ENCODE measurements at regions not wholly inside any gene's neighbourhood (a gene's known extent, or its start where the extent isn't known, plus 50 kb on each side); places are given as distances from the start of the nearest gene placed in this dataset.
"Not testable (repeated sequence)": the region's sequence is repeated elsewhere in the genome, so short reads cannot be mapped to it uniquely, and the experiment has no call there.

DNA sequence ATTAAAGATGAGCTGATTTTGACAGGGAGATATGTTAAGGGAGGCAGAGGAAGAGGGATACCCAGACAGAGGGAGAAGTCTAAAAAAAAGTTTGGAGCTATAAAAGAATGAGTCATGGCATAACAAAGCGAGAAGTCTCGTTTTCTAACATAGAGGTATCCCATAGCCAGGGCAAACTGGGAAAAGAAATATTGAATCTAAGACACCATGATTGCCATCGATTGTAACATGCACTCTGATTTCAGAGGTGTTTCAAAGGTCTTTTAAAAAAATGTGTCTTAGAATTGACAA is 110.7 kb downstream of the MDH1 start:
- intact Hi-C loops (cut with DNase I; ENCODE audit: low total_unique reads): loop anchor here (10.0 kb wide), 1 partner anchor 155 kb away; no protein-coding TSS in a partner anchor
- peaks cover 0 to 4% of the 10 kb centered on the region in 2 donors for H3K4me1 ChIP-seq
- H3K27ac ChIP-seq: peak overlapping the region; percentile 68 to 71
- no peaks in the 10 kb centered on the region for H3K9me3 ChIP-seq
- H3K27me3 ChIP-seq: no peaks in the 10 kb centered on the region
- no peaks in the 10 kb centered on the region for H3K36me3 ChIP-seq
- no peak for DNase-seq
- no peak for TF ChIP-seq POLR2A (IDR thresholded peaks at IDR 0.05)
- no peak for TF ChIP-seq CTCF (IDR thresholded peaks at IDR 0.05)
- H3K4me3 ChIP-seq: no peak overlapping the region

- Histone ChIP-seq H3K36me3 (no peaks in the 10 kb centered on the region), H3K27ac (no peak overlapping the region), H3K27me3 (no peaks in the 10 kb centered on the region), H3K9me3 (no peaks in the 10 kb centered on the region), H3K4me1 (peaks cover 0 to 4% of the 10 kb centered on the region in 2 donors), H3K4me3 (no peak overlapping the region)
- TF ChIP-seq POLR2A (IDR thresholded peaks at IDR 0.05) (no peak), CTCF (IDR thresholded peaks at IDR 0.05) (no peak)
- no peak for DNase-seq
- intact Hi-C loops (cut with DNase I; ENCODE audit: low total_unique reads): no loop called here
Measured at GRCh38 chr2:63700271-63700670, 111.5 kb downstream of the MDH1 start.

- Histone ChIP-seq H3K4me3 (no peak overlapping the region), H3K4me1 (peaks cover 0 to 4% of the 10 kb centered on the region in 2 donors), H3K9me3 (no peaks in the 10 kb centered on the region), H3K36me3 (no peaks in the 10 kb centered on the region), H3K27me3 (no peaks in the 10 kb centered on the region), H3K27ac (no peak overlapping the region)
- TF ChIP-seq CTCF (IDR thresholded peaks at IDR 0.05) (no peak), POLR2A (IDR thresholded peaks at IDR 0.05) (no peak)
- intact Hi-C loops (cut with DNase I; ENCODE audit: low total_unique reads): no loop called here
- no peak for DNase-seq
Measured at GRCh38 chr2:63701406-63701805, 112.6 kb downstream of the MDH1 start.

GRCh38 chr2:63706084-63706483 is 117.3 kb downstream of the MDH1 start:
- DNase-seq; intact Hi-C loops (cut with DNase I; ENCODE audit: low total_unique reads); H3K27ac ChIP-seq; H3K27me3 ChIP-seq; H3K4me3 ChIP-seq; H3K9me3 ChIP-seq; H3K36me3 ChIP-seq; H3K4me1 ChIP-seq: not testable (repeated sequence)

DNA sequence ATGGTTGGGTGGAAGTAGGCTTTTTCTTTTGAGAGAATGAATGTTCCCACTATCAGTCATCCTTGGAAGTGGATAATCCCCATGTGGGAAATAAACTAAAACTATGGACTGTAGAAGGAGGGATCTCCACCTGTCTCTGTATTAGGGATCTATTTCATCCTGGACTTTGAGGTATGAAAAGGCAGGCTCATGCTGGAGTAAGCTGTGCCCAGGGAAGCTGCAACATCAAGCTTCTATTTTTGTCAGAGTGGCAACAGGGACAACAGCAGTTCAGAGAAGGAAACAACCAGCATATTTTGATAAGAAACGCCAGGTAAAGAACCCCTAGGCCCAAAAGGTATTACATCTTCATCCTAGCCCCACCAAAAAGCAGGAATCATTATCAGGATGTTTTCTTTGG is 122.0 kb downstream of the MDH1 start:
- Histone ChIP-seq H3K9me3 (no peaks in the 10 kb centered on the region), H3K4me1 (no peaks in the 10 kb centered on the region), H3K27ac (no peak overlapping the region), H3K27me3 (no peaks in the 10 kb centered on the region), H3K4me3 (no peak overlapping the region), H3K36me3 (no peaks in the 10 kb centered on the region)
- intact Hi-C loops (cut with DNase I; ENCODE audit: low total_unique reads): no loop called here
- TF ChIP-seq CTCF (IDR thresholded peaks at IDR 0.05) (no peak), POLR2A (IDR thresholded peaks at IDR 0.05) (no peak)
- no peak for DNase-seq

- Histone ChIP-seq H3K36me3 (no peaks in the 10 kb centered on the region), H3K4me3 (no peak overlapping the region), H3K4me1 (no peaks in the 10 kb centered on the region), H3K9me3 (no peaks in the 10 kb centered on the region), H3K27ac (no peak overlapping the region), H3K27me3 (no peaks in the 10 kb centered on the region)
- no peak for DNase-seq
- intact Hi-C loops (cut with DNase I; ENCODE audit: low total_unique reads): no loop called here
- TF ChIP-seq POLR2A (IDR thresholded peaks at IDR 0.05): no peak
Measured at GRCh38 chr2:63712748-63713147, 124.0 kb downstream of the MDH1 start.

Measured in uterus (tissue), 3 donors.